NOMO-1 treated with DMSO at 0.1 percent for 48 hours (cell line): ENCODE measurements at regions not wholly inside any gene's neighbourhood (a gene's known extent, or its start where the extent isn't known, plus 50 kb on each side); places are given as distances from the start of the nearest gene placed in this dataset.

Experiments used
- DNase-seq: peaks from one replicate; lab custom pipeline; 2025; ENCODE audit not compliant: unreplicated experiment; lab: John Stamatoyannopoulos, UW

DNA sequence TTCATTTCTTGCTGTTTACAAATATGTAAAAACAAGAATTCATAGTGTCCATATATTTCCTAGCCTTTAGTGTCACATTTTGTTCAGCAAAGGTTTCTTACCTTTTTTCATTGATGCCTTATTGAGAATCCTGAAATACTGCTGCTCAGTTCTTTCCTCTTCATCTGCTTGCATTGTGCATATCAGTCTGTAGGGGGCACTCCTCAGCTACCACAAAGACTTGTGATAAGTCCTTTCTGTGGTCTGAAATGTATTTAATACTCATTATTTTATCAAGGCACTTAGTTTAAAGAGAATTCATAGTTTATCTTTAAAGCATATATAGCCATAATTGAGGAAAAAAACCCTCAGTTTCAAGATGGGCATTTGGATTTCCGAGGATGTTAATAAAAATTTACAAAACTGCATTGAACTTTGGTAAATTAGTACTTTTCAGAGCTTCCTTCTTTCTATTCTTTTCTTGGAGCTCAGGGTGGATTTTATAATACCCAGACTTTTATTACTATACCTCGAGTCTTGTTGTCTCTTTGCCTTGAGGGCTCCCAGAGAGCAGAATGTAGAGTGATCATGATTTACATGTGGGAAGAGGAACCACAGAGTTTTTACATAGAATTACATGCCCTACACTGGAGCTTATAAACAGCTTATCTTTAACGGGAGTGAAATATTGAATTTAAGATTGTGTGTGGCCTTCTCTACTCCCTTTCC is 570.1 kb downstream of the PLCL1 start:
- peak; percentile 46 for DNase-seq

DNA sequence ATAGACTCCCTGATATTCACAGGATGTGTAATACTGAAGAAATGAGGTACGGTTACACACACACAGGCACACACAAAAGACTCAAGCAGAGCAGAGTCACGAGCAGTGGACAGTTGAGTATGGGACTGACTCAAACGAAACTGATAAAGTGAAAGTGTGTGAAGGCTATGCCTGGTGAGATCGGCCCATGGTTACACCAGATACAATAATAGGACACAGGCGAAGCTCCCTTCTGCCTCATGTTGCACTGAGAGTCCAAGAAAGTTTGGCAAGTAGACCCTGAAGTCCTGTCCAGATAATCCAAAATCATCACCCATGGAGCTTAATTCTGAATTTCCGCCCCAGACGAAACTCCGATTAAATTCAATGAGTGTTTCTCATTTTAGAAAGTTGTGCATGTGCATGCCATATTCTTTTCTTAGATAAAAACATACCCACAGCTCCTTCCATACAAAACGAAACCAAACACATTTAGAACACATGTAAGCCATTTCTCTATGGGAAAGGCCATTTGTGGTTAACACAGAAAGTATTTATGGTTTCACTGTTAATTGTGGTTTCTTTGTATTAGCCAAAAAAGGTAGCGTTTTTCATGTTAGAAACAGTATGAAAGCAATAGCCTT is 567.6 kb downstream of the PLCL1 start:
- peak; percentile 77 for DNase-seq

DNA sequence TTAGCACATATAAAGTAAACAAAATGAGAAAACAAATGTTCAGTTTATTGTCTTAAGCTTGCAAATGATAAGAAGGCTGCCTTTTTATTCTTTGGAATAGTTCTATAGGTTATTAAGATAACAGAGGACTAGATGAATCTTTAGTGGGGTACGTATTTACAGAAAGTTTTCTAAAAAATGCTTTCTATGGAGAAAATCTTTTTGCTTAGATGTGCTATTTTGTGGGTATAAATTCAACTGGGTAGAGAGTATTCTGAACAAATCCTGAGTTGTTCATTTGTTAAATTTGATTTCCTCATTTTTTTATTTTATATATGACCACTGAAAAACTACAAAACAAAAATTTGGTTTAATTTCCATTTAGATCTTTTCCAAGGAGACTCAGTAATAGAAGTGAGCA is 566.9 kb downstream of the PLCL1 start:
- no peak for DNase-seq

- no peak for DNase-seq
Observed at GRCh38 chr2:198368089-198368488, 563.7 kb downstream of the PLCL1 start.

GRCh38 chr2:198362740-198363139 is 558.3 kb downstream of the PLCL1 start:
- DNase-seq = no peak

- DNase-seq = no peak
Observed at GRCh38 chr2:198359308-198359707, 554.9 kb downstream of the PLCL1 start.

DNA sequence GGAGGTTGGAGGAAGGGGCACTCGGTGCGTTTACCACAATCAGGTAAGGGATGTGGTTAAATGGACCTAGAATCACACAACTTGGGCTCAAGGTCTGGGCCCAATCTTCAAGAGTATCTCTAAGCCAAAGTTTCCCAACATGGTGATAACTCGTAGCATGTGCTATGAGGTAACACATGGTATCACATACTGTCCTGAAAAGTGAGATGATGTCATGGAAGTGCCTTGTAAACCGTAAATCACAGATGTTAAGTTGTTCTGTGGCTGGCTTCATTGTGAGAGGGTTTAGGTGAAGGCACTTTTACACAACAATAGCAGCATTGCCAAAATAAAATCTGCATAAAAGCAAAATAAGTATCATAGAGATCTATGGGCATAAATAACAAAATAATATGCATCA is 551.8 kb downstream of the PLCL1 start:
- DNase-seq = no peak

GRCh38 chr2:198351647-198352046 is 547.3 kb downstream of the PLCL1 start:
- DNase-seq = no peak

DNA sequence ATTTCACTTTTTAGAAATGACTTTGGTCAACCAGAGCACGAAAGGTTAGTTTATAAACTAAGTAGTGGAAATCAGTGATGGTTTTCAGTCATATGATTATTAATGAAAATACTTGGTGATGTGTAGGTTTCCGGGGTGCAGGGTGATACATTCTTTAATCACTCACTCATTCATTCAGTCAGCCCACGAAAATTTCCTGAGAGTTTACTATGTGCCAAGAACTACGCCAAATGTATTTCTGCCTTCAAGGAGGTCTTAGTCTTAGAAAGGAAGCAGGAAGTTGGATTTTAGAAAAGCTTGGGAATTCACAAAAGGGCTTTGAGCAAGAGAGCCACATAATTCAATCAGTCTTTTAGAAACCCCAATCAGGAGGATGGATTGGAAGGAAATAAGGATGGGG is 543.6 kb downstream of the PLCL1 start:
- DNase-seq = no peak

DNA sequence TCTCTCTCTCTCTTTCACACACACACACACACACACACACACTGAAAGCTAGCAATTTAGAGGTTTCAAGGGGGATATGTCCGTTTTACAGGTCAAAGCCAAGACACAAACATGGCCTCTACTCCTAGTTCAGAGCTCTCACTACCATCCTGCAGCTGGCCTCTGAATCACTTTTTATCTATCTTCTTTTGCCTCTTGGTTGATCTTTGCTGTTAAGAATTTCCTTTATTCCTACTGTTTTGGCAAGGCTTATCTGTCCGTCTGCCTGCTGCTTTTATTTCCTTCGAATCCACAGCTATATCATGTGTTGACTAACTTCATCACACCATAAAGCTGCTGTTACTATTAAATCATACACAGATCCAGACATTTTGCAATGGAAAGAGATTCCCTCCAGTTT is 543.0 kb downstream of the PLCL1 start:
- DNase-seq = no peak

- DNase-seq = no peak
Observed at GRCh38 chr2:198343471-198343870, 539.1 kb downstream of the PLCL1 start.

DNA sequence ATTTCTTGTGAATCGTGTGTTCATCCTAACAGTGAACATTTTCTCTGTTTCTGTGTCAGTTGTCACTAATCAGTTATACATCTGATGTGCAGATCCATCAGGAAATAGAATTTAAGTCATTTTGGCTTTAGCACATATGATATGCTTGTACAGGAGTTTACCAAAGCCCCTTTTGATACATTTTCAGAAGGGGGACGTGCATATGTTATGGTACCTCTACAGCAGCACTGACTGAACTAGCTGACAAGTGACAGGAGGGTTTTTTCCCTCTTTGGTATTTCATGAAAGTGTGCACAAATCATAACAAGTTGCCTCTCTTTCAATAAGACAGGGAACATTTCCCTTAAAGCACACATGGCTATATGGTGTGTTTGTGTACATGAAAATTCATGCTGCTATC is 536.5 kb downstream of the PLCL1 start:
- no peak for DNase-seq

- DNase-seq = no peak
Observed at GRCh38 chr2:198339116-198339515, 534.7 kb downstream of the PLCL1 start.

DNA sequence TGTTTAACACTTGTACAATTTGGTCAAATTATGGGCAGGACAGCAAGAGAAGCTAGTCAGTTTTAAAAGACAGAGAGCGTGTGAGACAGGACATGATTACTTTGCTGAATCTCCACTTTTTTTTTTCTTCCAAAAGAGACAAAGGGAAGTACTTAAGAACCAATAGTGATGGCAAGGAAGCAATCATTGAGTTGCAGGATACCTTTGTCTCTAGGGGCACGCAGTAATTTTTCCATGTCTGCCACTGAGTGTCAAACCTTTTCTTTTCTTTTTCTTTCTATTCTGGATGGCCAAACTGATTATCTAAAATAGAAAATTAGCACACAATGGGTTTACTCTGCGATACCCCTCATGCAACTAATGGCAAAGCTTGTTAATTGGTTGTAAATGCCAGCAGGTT is 533.0 kb downstream of the PLCL1 start:
- DNase-seq = no peak

DNA sequence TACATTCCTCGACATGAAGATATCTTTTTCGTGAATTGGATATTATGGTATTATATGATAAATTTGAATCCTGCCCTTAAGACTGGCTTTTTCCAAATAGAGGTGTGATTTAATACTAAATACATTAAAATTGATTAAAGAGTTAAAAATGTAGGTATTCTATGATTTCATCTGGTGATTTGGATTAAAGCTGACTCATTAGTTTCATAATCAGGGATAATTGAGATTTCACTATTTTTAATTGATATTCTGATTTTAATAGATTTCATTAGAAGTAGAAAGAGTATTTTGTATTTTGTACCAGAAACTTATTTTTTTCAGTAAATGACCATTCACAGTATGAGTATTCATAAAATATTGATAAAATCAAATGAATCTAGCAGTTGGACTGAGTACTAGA is 524.1 kb downstream of the PLCL1 start:
- DNase-seq = no peak

DNA sequence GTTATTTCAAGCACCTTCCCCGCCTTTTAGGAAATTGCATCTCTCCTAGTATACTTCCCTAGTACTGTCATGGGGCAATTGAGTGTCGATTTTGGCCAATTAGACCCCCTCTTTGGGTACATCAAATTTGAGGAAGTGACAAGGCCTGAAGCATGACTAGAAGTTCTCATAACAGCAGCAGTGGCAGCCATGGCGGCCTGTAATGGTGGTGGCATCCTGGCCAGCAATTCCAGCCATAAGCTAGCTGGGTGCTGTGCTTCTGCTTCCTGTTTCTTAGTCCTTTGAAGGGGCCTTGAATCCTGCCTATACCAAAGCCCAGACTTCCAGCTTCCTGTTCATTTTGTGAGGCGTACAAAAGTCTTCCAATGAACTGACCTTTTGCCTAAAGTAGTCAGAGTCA is 523.1 kb downstream of the PLCL1 start:
- DNase-seq = peak; percentile 63

DNA sequence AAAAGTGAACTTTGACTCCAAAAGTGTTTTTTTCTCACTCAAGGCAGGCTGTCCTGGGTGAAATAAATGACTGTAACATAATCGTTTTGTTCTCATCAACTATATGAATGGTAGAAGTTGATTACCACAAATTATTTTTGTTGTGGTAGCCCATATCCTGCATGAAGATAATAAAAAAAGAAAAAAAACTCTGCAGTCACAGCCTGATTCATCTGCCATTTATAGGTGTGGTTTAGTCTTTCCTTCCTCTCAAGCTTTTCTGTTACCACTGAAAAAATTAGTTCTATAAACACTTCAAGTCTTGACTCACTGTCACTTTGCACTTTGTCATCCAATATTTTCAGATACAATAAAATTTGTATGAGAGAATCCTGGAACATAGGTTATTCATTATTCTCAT is 522.0 kb downstream of the PLCL1 start:
- DNase-seq = peak; percentile 97

- DNase-seq = no peak
Observed at GRCh38 chr2:198325359-198325758, 521.0 kb downstream of the PLCL1 start.

DNA sequence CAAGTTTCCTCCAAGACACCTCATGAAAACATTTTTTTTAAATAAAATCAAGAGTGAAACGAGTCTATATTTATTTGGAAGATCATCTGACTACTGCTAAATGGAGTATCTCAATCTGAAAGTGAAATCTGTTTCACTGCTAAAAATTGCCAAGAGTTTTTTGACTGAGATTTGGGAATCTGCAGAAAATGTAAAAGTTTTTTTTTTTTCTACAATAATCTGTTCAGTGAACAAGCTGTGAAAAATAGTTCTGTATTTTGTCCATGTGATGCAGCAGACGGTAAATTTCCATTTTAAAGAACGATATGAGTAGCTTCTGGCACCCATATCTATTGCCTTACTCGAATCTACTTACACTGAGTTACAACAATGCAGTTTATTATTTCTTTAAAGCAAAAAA is 519.7 kb downstream of the PLCL1 start:
- no peak for DNase-seq

DNA sequence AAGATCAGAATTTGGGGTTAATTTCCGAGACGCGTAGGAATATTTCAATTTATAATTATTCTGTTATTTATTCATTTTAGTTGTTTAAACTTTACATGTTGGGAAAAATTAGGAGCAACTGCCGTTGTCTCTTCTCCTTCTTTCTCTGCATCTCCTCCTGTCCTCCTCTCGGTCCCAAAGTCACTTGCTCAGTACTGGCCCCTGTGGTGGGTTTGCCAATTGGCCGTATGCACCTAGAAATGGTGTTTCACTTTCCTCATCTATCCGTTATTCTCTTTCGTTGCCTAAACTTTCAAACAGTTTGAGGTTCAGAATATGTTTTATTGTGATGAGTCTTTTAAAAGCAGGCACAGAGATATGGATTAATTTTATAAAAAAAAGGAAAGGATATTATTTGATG is 517.9 kb downstream of the PLCL1 start:
- no peak for DNase-seq

- no peak for DNase-seq
Observed at GRCh38 chr2:198321522-198322088, 517.2 kb downstream of the PLCL1 start.

DNA sequence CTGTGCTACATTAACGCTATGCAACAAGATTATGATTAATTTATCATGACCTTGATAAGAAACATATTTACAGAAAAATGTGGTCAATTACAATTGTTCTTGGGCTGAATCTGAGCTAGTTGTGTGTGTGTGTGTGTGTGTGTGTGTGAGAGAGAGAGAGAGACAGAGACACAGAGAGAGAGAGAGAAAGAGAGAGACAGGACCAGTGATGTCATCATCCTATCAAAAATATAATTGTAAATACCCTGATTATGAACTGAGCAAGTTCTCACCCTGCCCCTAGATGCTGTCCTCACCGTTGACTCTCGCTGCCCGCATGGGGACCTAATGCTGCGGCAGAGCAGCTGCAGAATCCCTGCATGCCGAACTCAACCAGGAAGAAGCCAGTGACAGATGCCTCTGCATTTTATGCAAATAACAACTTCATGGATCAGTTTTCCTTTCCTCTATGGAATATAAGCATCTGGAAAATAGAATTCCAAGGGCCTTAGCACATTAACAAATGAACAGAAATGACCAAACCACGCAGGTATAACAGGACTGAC is 512.5 kb downstream of the PLCL1 start:
- DNase-seq = no peak
